GM21737 (cell line): ENCODE measurements at regions not wholly inside any gene's neighbourhood (a gene's known extent, or its start where the extent isn't known, plus 50 kb on each side); places are given as distances from the start of the nearest gene placed in this dataset.
"Not testable (repeated sequence)": the region's sequence is repeated elsewhere in the genome, so short reads cannot be mapped to it uniquely, and the experiment has no call there.

Experiments used
- ATAC-seq: cut with Tn5 transposase; IDR thresholded peaks from one replicate; pipeline ENCODE4 v1.9.1; 2021; ENCODE audit warnings: mild to moderate bottlenecking, moderate library complexity; ENCODE audit not compliant: unreplicated experiment

DNA sequence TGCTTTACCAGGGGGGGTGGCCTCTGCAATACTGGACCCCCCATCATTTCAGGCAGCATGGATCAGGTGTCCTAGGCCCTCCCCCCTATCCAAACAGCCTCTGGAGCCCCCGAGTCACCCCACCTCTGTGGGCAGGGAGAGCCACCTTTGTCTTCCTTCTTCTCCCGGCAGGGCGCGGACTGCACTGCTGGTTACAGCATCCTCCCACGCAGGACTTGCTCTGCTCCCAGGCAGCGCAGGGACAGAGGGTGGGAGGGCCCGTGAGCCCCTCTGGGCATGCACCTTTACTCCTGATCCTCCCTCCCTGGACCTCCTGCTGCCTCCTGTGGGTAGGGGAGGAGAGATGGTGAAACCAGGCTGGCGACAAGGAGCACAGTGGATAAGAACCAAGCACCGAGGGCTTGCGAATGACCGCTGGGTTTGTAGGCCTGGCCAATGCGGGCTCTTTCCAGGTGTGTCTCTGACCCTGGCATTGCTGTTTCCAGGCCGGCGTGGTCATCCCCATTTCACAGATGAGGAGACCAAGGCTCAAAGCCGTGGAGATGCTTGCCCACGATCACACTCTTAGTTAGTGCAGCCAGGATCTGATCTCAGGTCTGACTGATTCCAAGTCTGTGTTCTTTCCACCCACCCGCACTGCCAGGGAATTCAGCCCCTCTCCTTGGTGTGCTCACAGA is 73.6 kb upstream of the TARDBP start:
- no peak for ATAC-seq

GRCh38 chr1:10939654-10940450 is 72.6 kb upstream of the TARDBP start:
- ATAC-seq = peak; percentile 48

- ATAC-seq = no peak
Observed at GRCh38 chr1:10940451-10940804, 72.0 kb upstream of the TARDBP start.

- no peak for ATAC-seq
Observed at GRCh38 chr1:10940838-10941237, 71.6 kb upstream of the TARDBP start.

DNA sequence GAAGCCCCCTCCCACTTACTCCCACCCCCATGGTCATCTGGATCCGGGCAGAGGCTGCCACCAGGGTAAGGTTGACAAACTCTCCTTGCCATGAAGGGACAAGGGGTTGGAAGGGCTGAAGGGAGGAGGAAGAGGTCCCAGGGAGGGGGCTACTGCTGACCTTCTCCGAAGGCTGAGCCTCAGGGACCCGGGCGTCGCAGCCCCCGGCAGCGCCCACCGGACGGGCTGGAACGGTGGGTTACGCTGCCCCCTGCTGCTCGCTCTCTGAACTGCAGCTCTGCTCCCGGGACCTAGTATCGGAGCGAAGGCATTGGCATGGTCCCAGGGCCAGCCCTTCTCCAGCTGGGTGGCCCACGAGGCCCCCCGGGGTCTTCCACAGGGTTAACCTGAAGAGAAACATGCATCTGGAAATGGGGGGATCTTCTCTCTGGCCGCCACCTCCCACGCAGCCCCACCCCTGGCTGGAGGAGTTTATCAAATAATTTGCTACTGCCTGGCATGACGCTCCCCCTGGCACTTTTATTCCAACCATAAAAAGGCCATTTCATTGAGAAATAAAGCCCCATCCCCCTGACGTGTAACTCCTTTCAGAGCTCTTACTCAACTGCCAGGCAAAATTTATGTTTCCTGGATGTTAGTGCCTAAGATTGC is 70.4 kb upstream of the TARDBP start:
- no peak for ATAC-seq

- ATAC-seq = no peak
Observed at GRCh38 chr1:10942542-10942912, 69.9 kb upstream of the TARDBP start.

GRCh38 chr1:10943041-10943440 is 69.4 kb upstream of the TARDBP start:
- no peak for ATAC-seq

- no peak for ATAC-seq
Observed at GRCh38 chr1:10943991-10944730, 68.3 kb upstream of the TARDBP start.

- no peak for ATAC-seq
Observed at GRCh38 chr1:10945991-10946509, 66.4 kb upstream of the TARDBP start.

DNA sequence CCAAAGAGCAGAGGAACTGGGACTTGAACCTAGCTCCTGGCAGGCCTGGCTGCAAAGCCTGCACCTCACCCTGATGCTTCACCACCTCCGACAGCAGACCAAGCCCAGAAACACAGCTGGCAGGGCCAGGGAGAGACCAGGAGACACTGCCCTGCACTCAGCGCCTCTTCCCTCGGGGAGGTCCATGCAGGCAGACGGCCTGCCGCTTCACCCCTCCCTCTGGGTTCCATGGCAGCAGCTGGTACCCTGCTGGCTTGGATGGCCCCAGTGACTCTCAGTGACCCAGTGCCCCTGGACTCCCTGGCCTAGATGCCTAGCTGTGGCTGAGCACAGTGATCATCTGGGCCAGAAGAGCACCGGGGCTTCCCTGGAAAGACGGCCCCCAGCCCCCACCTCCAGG is 65.3 kb upstream of the TARDBP start:
- no peak for ATAC-seq

- ATAC-seq = no peak
Observed at GRCh38 chr1:10947691-10948462, 64.6 kb upstream of the TARDBP start.

DNA sequence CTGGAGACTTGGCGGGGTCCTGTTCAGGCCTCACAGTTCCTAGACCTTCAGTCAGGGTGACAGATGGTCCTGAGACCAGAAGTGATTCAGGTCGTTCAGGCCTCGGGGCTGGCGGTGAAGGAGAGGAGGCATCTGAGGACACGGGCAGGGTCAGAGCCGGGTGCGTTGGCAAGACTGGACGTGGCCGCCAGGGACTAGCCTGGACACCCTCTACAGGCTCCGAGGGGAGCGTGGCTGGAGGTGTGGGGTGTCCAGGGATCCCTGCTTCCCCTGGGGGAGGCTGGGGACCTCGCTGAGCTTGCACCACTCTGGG is 64.0 kb upstream of the TARDBP start:
- ATAC-seq = no peak

GRCh38 chr1:10950316-10951172 is 61.9 kb upstream of the TARDBP start:
- no peak for ATAC-seq

GRCh38 chr1:10951298-10951697 is 61.2 kb upstream of the TARDBP start:
- not testable (repeated sequence) for ATAC-seq

GRCh38 chr1:10951961-10952360 is 60.5 kb upstream of the TARDBP start:
- no peak for ATAC-seq

DNA sequence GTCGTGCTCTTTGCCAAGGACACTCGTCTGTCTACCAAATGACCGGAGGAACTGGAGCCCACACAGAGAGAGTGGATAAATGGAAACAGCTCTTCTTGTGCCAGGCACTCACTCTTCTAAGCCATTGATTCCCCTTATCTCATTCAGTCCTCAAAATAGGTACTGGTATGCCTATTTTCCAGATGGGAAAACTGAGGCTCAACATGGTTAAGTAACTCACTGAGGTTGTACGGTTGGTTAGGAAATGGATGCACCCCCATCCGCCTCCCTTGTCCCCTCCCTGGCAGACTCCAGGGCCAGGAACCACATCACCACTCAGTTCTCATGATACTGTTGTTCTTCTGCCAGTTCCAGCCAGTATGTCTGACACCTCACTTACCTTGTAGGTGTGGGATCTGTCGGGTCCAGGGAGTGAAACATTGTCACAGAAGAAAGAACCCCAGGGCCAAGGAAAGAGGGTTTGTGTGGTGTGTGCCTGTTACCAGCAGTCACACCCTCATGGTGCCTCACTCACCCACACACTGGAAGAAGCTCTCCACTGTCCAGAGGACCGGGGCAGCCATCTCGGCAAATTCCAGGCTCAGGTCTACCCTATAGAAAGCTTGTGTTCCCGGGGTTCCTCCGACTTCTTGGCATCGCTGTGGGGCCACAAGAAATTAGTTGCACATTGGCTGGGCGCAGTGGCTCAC is 58.8 kb upstream of the TARDBP start:
- no peak for ATAC-seq

DNA sequence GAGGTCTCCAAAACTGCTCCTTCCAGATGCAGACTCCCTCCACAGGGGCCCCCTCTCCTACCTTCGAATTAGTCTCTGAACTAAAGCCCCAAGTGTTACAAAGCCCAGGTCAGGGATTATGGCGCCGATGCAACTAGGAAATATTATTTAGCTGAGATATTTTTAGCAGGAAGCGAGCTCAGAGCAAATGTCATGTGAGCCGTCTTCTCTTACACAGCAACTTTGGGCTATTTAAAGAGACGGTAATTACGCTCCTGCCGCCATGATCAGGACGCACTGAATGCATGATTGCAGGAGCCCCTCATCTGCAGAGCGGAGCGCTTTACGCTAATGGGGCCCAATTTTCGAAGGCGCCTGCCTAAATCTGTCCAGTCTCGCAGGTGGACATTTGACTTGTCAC is 55.3 kb upstream of the TARDBP start:
- no peak for ATAC-seq

DNA sequence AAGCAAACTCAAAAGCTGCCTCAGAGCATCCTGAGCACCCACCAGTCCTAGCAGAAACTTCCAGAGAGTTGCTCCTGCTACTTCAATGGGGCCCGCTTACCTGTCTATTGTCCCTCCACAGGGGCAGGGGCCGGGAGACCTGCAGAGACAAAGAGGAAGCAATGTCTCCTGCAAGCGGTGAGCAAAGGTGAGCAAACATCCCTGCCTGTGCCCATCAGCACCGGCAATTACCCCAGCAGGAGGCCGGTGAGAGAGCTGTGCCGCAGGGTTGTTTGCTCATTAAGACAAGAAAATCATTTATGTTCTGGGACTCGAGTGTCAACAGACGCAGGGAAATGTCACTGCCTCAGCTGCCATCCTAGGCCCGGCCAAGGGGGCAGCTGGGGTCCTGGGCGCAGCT is 53.8 kb upstream of the TARDBP start:
- no peak for ATAC-seq
